ENCODE measurements at regions not wholly inside any gene's neighbourhood (a gene's known extent, or its start where the extent isn't known, plus 50 kb on each side); places are given as distances from the start of the nearest gene placed in this dataset.
"Not testable (repeated sequence)": the region's sequence is repeated elsewhere in the genome, so short reads cannot be mapped to it uniquely, and the experiment has no call there.

DNA sequence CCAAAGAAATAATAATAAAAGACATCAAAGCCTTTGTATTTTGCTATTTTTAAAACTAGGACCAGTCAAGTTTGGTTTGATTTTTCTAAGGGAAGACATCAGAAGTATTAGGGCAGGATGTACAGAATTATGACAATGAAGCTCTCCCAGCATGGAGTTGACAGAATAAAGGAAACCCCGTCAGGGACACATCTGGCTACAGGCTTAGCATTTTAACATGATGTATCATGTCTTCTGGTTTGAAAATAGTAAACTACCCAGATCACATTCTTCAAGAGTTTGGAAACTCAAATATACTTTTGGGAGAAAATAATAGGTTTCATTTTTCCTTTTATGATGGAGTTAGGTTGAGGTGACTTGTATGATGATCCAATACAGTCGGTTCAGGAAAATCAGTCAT lies 552.0 kb upstream of the CDH2 start:
- no peaks in the 10 kb centered on the region for H3K4me1 Mint-ChIP-seq (ENCODE audit: low read depth)
- no peak overlapping the region for H3K4me3 Mint-ChIP-seq
- peaks cover 2% of the 10 kb centered on the region for H3K9me3 Mint-ChIP-seq
- no peak overlapping the region for H3K27ac Mint-ChIP-seq
- intact Hi-C loops (cut with micrococcal nuclease) = no loop called here
- H3K27me3 Mint-ChIP-seq (ENCODE audit: low read depth) = no peaks in the 10 kb centered on the region
- no peaks in the 10 kb centered on the region for H3K36me3 Mint-ChIP-seq (ENCODE audit: low read depth)
- CTCF ChIA-PET = no interaction called here
- no peak for DNase-seq

DNA sequence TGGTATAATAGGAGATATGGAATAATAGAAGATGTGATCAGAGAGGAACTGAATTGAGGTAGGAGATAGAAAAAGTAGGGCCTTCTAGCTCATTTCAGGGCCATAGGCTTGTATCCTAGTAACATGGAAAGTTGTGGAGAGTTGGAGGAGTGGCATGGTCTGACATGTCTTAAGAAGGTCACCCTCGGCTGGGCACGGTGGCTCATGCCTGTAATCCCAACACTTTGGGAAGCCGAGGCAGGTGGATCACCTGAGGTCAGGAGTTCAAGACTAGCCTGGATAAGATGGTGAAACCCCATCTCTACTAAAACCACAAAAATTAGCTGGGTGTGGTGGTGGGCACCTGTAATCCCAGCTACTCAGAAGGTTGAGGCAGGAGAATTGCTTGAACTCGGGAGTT lies 550.3 kb upstream of the CDH2 start:
- intact Hi-C loops (cut with micrococcal nuclease); CTCF ChIA-PET; H3K27me3 Mint-ChIP-seq (ENCODE audit: low read depth); H3K36me3 Mint-ChIP-seq (ENCODE audit: low read depth); H3K9me3 Mint-ChIP-seq; H3K27ac Mint-ChIP-seq; H3K4me1 Mint-ChIP-seq (ENCODE audit: low read depth); DNase-seq; H3K4me3 Mint-ChIP-seq: not testable (repeated sequence)

DNA sequence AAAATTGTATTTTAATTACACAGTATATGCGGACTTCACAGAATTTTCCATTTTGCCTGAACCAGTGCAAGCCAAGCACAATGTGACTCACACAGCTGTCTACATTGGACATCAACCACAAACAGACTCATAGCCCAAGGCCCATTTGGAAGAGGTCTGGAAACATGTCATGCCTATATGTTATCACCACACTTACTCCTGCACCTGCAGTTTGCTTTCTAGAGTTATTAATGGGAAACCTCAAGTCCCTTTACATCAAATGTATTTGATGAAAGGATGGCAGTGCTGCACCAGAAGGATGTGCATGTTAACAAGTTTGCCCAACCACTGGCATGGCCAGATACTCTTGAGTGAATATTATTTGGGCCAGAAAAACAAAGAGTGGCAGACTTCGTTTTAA lies 548.9 kb upstream of the CDH2 start:
- H3K27ac Mint-ChIP-seq = no peak overlapping the region
- H3K9me3 Mint-ChIP-seq = peaks cover 6% of the 10 kb centered on the region
- CTCF ChIA-PET = no interaction called here
- H3K4me1 Mint-ChIP-seq (ENCODE audit: low read depth) = no peaks in the 10 kb centered on the region
- no peak for DNase-seq
- H3K27me3 Mint-ChIP-seq (ENCODE audit: low read depth) = no peaks in the 10 kb centered on the region
- H3K36me3 Mint-ChIP-seq (ENCODE audit: low read depth) = no peaks in the 10 kb centered on the region
- intact Hi-C loops (cut with micrococcal nuclease) = no loop called here
- no peak overlapping the region for H3K4me3 Mint-ChIP-seq

DNA sequence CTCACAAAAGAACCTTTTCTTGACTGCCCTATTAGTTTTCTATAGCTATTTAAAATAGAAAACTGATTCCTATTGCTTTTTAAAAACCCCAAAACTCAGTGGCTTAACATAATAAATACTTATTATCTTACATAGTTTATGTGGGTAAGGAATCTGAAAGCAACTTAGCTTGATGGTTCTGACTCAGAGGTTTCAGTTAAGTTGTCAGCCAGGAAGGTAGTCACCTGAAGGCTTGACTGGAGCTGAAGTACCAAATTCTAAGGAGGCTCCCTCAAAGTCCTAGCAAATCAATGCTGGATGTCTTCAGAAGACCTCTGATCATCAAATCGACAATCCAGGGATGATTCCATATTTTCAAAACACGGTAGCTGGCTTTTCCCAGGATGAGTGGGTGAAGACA lies 546.6 kb upstream of the CDH2 start:
- CTCF ChIA-PET = no interaction called here
- DNase-seq = no peak
- Mint-ChIP-seq H3K27ac (no peak overlapping the region), H3K4me3 (no peak overlapping the region), H3K9me3 (peaks cover 4% of the 10 kb centered on the region), H3K4me1 (ENCODE audit: low read depth) (no peaks in the 10 kb centered on the region), H3K27me3 (ENCODE audit: low read depth) (no peaks in the 10 kb centered on the region), H3K36me3 (ENCODE audit: low read depth) (no peaks in the 10 kb centered on the region)
- intact Hi-C loops (cut with micrococcal nuclease) = no loop called here

DNA sequence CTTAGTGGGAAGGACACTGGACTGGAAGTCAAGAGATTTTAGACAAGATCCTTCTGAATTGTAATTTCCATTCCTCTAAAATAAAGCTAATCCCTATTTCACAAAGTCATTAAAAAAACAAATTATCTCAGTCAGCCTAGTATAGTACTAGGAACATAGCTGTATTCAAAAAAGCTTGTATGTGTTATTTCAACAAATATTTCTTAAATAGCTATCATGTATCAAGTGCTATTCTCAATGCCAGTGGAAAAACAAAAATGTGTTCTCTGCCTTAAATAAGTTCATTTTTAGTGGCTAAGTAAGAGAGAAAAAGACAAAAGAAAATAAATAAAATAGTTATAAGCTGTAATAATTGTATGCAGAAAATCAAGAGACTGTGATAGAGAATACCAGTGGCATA lies 541.8 kb upstream of the CDH2 start:
- Mint-ChIP-seq H3K27ac (no peak overlapping the region), H3K4me1 (ENCODE audit: low read depth) (no peaks in the 10 kb centered on the region), H3K27me3 (ENCODE audit: low read depth) (no peaks in the 10 kb centered on the region), H3K9me3 (peaks cover 8% of the 10 kb centered on the region), H3K36me3 (ENCODE audit: low read depth) (no peaks in the 10 kb centered on the region), H3K4me3 (no peak overlapping the region)
- CTCF ChIA-PET = no interaction called here
- no peak for DNase-seq
- intact Hi-C loops (cut with micrococcal nuclease) = no loop called here

DNA sequence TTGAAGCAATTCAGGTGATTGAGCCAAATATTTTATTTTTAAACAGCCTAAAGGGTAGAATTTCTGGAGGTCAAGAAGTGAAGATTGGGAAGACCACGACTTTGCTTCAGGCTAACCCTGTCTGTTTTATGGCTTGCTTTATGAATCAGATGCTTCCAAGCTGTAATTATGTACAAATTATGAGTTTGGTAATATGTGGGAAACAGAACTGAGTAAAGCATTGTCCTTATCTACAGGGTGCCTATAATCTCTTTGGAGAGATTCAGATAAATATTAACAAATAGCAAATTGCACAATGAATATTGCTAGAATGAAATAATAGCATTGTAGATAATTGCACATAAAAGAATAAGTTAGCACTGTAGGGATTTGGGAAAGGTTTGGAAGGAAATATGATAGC lies 539.4 kb upstream of the CDH2 start:
- Mint-ChIP-seq H3K4me3 (no peak overlapping the region), H3K4me1 (ENCODE audit: low read depth) (no peaks in the 10 kb centered on the region), H3K9me3 (peaks cover 4% of the 10 kb centered on the region), H3K27ac (no peak overlapping the region), H3K36me3 (ENCODE audit: low read depth) (no peaks in the 10 kb centered on the region), H3K27me3 (ENCODE audit: low read depth) (no peaks in the 10 kb centered on the region)
- no peak for DNase-seq
- intact Hi-C loops (cut with micrococcal nuclease) = no loop called here
- CTCF ChIA-PET = no interaction called here

DNA sequence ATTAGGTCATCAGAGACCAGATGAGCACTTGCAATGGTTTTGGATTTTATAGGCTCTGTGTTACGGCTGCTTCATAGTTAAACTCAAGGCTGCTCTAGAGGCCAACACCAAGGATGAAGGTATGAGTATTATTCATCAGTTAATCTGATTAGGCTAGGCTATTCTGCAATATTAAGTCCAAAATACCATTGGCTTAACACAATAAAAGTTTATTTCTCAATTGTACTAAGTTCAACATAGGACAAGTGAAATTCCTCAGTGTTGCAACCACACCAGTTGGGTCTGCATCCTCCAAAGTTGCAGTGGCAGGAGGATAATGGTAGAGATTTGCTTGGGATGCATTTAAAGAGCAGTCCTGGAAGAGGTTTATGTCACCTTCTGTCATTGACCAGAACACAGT lies 538.3 kb upstream of the CDH2 start:
- Mint-ChIP-seq H3K36me3 (ENCODE audit: low read depth) (no peaks in the 10 kb centered on the region), H3K9me3 (peaks cover 4% of the 10 kb centered on the region), H3K27me3 (ENCODE audit: low read depth) (no peaks in the 10 kb centered on the region), H3K4me3 (no peak overlapping the region), H3K4me1 (ENCODE audit: low read depth) (no peaks in the 10 kb centered on the region), H3K27ac (no peak overlapping the region)
- DNase-seq = no peak
- intact Hi-C loops (cut with micrococcal nuclease) = no loop called here
- CTCF ChIA-PET = no interaction called here

DNA sequence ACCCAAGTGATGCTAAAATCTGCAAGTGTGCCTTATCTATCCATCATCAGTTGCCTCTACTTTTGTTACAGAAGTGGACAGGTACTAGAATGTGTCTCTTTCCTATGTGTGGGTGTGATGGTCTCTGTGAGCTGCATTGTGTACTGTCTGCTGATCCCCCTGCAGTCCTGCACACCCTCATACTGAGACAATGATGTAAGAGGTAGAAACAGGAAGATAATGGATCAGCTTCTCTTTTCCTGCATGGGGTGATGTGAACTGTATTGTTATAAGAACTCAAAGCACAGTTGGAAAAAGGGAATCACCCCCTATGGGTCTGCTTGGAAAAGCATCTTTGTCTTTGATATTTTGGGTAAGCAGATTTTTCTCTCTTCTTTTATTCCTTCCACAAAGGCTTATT lies 537.6 kb upstream of the CDH2 start:
- DNase-seq = no peak

DNA sequence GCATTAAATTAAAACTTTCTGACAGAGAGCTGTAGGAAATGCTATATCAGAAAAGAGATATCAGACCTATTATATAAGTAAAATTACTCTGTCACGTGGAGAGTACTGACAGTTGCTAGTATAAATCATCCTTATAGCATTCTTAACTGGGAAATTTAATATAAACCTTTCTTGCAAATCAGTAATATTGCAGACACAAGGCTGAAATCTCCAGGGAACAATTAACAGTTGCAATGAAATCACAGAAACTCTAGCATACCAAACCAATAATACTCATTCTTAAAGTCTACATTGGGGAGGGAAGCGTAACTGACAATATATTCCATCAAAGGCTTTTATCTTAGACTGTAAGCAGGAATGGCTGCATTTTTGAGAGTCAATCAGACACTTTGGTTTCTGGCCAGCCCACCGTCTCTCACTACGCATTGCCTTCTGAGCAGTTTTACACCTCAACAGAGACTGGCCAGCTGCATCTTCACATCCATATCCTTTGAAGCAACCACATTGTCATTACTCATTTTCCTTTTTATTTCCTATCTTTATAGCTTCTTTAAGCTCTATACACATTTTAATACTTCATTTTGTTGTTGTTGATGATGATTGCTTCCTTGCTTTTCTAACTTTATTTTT lies 536.0 kb upstream of the CDH2 start:
- intact Hi-C loops (cut with micrococcal nuclease) = no loop called here
- Mint-ChIP-seq H3K36me3 (ENCODE audit: low read depth) (no peaks in the 10 kb centered on the region), H3K27ac (no peak overlapping the region), H3K9me3 (peaks cover 4% of the 10 kb centered on the region), H3K27me3 (ENCODE audit: low read depth) (no peaks in the 10 kb centered on the region), H3K4me3 (no peak overlapping the region), H3K4me1 (ENCODE audit: low read depth) (no peaks in the 10 kb centered on the region)
- CTCF ChIA-PET = no interaction called here
- DNase-seq = no peak

More for the DNA sequence above, 537.6 kb upstream of the CDH2 start:
- CTCF ChIA-PET = no interaction called here
- Mint-ChIP-seq H3K4me3 (no peak overlapping the region), H3K27me3 (ENCODE audit: low read depth) (no peaks in the 10 kb centered on the region), H3K4me1 (ENCODE audit: low read depth) (no peaks in the 10 kb centered on the region), H3K27ac (no peak overlapping the region), H3K36me3 (ENCODE audit: low read depth) (no peaks in the 10 kb centered on the region), H3K9me3 (peaks cover 4% of the 10 kb centered on the region)
- intact Hi-C loops (cut with micrococcal nuclease) = no loop called here

DNA sequence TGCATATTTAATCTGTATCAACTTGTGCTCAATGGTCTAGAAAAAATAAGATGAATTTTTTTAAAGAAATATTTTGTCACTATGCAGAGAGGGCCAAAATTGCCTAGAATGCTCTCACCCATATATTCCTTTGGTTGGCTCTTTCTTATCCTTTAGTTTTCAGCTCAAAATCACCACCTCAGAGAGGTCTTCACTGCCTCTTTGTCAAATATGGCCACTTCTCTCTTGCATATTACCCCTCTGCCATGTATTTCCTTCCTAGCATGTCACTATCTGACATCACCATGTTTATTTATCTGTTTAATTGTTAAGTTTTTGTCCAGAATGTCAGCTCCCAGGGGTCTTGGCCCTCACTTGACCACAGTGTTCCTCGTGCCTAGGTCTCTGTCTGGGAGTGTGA lies 535.2 kb upstream of the CDH2 start:
- H3K27me3 Mint-ChIP-seq (ENCODE audit: low read depth) = no peaks in the 10 kb centered on the region
- no peaks in the 10 kb centered on the region for H3K4me1 Mint-ChIP-seq (ENCODE audit: low read depth)
- intact Hi-C loops (cut with micrococcal nuclease) = no loop called here
- H3K9me3 Mint-ChIP-seq = peaks cover 4% of the 10 kb centered on the region
- H3K27ac Mint-ChIP-seq = no peak overlapping the region
- no peak for DNase-seq
- H3K36me3 Mint-ChIP-seq (ENCODE audit: low read depth) = no peaks in the 10 kb centered on the region
- H3K4me3 Mint-ChIP-seq = no peak overlapping the region
- CTCF ChIA-PET = no interaction called here

DNA sequence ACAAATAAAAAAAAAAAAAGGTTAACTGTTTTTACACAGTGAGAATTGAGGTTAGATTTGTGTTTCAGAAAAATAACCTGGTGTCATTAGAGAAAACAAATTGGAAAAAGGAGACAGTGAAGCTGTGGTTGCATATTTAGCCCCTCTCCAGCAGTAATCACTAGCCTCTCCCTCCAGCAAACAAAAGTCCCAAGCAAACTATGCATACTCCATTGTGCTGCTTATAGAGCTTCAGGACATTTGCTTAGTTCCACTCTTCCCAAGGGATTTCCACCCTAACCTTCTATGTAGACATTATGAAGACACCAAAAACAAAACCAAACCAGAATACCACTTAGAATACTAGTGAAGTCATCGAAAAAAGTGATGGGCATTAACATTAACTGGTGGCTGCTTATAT lies 534.2 kb upstream of the CDH2 start:
- Mint-ChIP-seq H3K27me3 (ENCODE audit: low read depth) (no peaks in the 10 kb centered on the region), H3K36me3 (ENCODE audit: low read depth) (no peaks in the 10 kb centered on the region), H3K9me3 (peaks cover 5% of the 10 kb centered on the region), H3K4me3 (no peak overlapping the region), H3K4me1 (ENCODE audit: low read depth) (no peaks in the 10 kb centered on the region), H3K27ac (no peak overlapping the region)
- CTCF ChIA-PET = no interaction called here
- intact Hi-C loops (cut with micrococcal nuclease) = no loop called here
- DNase-seq = no peak

DNA sequence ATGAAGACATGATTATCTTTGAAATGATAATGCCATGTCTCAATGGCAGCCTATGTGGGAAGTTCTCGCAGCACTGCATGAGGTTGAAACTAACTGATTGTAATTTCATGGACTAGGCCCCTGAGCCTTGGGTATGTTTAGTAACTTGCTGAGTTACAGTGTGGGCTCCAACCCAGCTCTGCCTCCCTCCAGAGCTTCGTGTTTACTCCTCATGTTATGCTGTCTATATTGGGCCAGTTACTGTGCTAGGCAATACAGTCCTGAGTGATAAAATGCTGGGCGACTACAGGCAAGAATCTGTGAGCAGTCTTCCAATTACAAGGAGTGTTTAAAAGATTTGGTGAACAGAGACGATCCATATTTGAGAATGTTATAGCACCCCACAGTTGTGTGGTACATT lies 530.1 kb upstream of the CDH2 start:
- DNase-seq = no peak
- CTCF ChIA-PET = no interaction called here
- intact Hi-C loops (cut with micrococcal nuclease) = no loop called here
- no peak overlapping the region for H3K4me3 Mint-ChIP-seq
- H3K4me1 Mint-ChIP-seq (ENCODE audit: low read depth) = no peaks in the 10 kb centered on the region
- H3K27ac Mint-ChIP-seq = no peak overlapping the region
- no peaks in the 10 kb centered on the region for H3K36me3 Mint-ChIP-seq (ENCODE audit: low read depth)
- peaks cover 4% of the 10 kb centered on the region for H3K9me3 Mint-ChIP-seq
- H3K27me3 Mint-ChIP-seq (ENCODE audit: low read depth) = no peaks in the 10 kb centered on the region

DNA sequence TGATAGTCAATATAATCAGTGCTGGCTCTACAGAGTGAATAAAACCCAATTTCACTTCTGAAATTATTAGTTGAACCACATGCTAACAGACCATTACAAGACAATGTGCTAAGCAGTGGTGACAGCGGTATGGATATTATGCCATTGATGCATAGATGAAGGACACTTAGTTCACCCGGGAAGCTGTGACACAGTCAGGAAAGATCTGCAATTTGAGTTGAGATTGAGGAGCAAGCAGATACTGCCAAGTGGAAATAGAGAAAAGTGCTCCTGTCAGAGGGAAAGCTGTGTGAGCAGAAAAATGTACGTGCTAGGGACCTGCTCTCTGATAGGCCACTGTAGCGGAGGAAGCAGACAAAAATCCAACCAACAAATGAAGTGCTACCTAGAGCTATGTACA lies 529.5 kb upstream of the CDH2 start:
- DNase-seq = no peak
- Mint-ChIP-seq H3K4me1 (ENCODE audit: low read depth) (no peaks in the 10 kb centered on the region), H3K27ac (no peak overlapping the region), H3K9me3 (peaks cover 6% of the 10 kb centered on the region), H3K36me3 (ENCODE audit: low read depth) (no peaks in the 10 kb centered on the region), H3K27me3 (ENCODE audit: low read depth) (no peaks in the 10 kb centered on the region), H3K4me3 (no peak overlapping the region)
- intact Hi-C loops (cut with micrococcal nuclease) = no loop called here
- CTCF ChIA-PET = no interaction called here

DNA sequence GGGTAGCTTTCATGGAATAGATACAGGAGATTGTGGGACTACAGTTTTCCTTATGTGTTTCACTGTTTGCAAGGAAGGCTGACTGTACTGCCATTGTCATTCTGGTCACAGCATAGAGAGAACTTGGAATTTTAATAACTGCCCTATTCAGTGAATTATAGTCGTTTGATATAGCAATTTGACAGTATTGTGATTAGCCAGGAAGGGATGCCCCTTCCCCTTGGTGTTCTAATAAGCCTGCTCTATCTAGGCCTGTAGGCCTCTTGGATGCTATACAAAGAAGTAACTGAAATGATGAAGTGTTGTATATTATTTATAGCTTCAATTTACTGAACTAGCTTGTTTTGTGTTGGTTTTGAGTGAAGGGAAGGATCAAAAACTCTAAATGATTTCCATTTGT lies 528.6 kb upstream of the CDH2 start:
- DNase-seq = no peak

More for the DNA sequence above, 528.6 kb upstream of the CDH2 start:
- intact Hi-C loops (cut with micrococcal nuclease) = no loop called here
- CTCF ChIA-PET = no interaction called here
- no peak overlapping the region for H3K4me3 Mint-ChIP-seq
- no peaks in the 10 kb centered on the region for H3K27me3 Mint-ChIP-seq (ENCODE audit: low read depth)
- H3K36me3 Mint-ChIP-seq (ENCODE audit: low read depth) = no peaks in the 10 kb centered on the region
- H3K4me1 Mint-ChIP-seq (ENCODE audit: low read depth) = no peaks in the 10 kb centered on the region
- H3K9me3 Mint-ChIP-seq = peaks cover 6% of the 10 kb centered on the region
- H3K27ac Mint-ChIP-seq = no peak overlapping the region

Measured in activated naive CD4-positive, alpha-beta T cell treated with anti-CD3 and anti-CD28 coated beads for 36 hours (primary cell).